HG03139 (cell line): ENCODE measurements at regions not wholly inside any gene's neighbourhood (a gene's known extent, or its start where the extent isn't known, plus 50 kb on each side); places are given as distances from the start of the nearest gene placed in this dataset.
"Not testable (repeated sequence)": the region's sequence is repeated elsewhere in the genome, so short reads cannot be mapped to it uniquely, and the experiment has no call there.

Experiments used
- ATAC-seq: cut with Tn5 transposase; IDR thresholded peaks from one replicate; pipeline ENCODE4 v1.9.1; 2021; ENCODE audit not compliant: unreplicated experiment

GRCh38 chr4:42282081-42282901, 115.0 kb upstream of the SHISA3 start:
- peak; percentile 78 for ATAC-seq

GRCh38 chr4:42284030-42284429, 113.3 kb upstream of the SHISA3 start:
- ATAC-seq = no peak

GRCh38 chr4:42288876-42289275, 108.4 kb upstream of the SHISA3 start:
- ATAC-seq = not testable (repeated sequence)

- ATAC-seq = not testable (repeated sequence)
These were observed 105.1 kb upstream of the SHISA3 start for GRCh38 chr4:42292192-42292591.

- no peak for ATAC-seq
These were observed 103.1 kb upstream of the SHISA3 start for GRCh38 chr4:42293967-42294813.

GRCh38 chr4:42296196-42296595, 101.1 kb upstream of the SHISA3 start:
- ATAC-seq = no peak

GRCh38 chr4:42302348-42302747, 94.9 kb upstream of the SHISA3 start:
- ATAC-seq = no peak

- no peak for ATAC-seq
These were observed 90.8 kb upstream of the SHISA3 start for GRCh38 chr4:42306221-42307109.

GRCh38 chr4:42308247-42308646, 89.0 kb upstream of the SHISA3 start:
- ATAC-seq = no peak

- no peak for ATAC-seq
These were observed 87.7 kb upstream of the SHISA3 start for GRCh38 chr4:42309361-42310260.

- no peak for ATAC-seq
These were observed 86.9 kb upstream of the SHISA3 start for GRCh38 chr4:42310358-42310757.

- ATAC-seq = no peak
These were observed 86.5 kb upstream of the SHISA3 start for GRCh38 chr4:42310806-42311205.

GRCh38 chr4:42311591-42311990, 85.7 kb upstream of the SHISA3 start:
- no peak for ATAC-seq

GRCh38 chr4:42313420-42313819, 83.9 kb upstream of the SHISA3 start:
- ATAC-seq = not testable (repeated sequence)

GRCh38 chr4:42313872-42314271, 83.4 kb upstream of the SHISA3 start:
- ATAC-seq = no peak

- ATAC-seq = no peak
These were observed 82.1 kb upstream of the SHISA3 start for GRCh38 chr4:42315231-42315630.

- ATAC-seq = no peak
These were observed 76.4 kb upstream of the SHISA3 start for GRCh38 chr4:42320822-42321388.

GRCh38 chr4:42326040-42326439, 71.2 kb upstream of the SHISA3 start:
- no peak for ATAC-seq

- ATAC-seq = no peak
These were observed 70.8 kb upstream of the SHISA3 start for GRCh38 chr4:42326524-42326923.

GRCh38 chr4:42327323-42327722, 70.0 kb upstream of the SHISA3 start:
- ATAC-seq = no peak
